ENCODE measurements at regions not wholly inside any gene's neighbourhood (a gene's known extent, or its start where the extent isn't known, plus 50 kb on each side); places are given as distances from the start of the nearest gene placed in this dataset.

DNA sequence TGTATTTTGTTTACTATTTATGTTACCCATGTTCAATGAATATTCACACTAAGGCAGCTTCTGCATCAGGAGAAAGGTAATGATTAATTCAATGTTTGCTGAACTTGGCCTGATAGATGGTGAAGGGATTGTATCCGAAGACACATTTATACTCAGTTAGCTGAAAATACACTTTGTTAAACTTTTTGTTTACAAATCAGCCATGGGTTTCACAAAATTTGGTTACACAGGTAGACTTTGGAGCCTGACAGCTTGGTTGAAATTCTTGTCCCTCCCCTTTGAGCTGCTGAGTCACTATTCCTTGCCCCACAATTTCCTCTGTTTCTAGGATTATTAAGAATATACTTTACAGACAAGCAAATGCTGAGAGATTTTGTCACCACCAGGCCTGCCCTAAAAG is 162.6 kb downstream of the PPP1R3A start:
- Histone ChIP-seq H3K27me3 (ENCODE audit: control insufficient read depth, insufficient read depth, low read length) (no peaks in the 10 kb centered on the region), H3K9ac (ENCODE audit: low read depth, low read length) (no peak overlapping the region), H3K14ac (replicated peaks; ENCODE audit: low read depth, low read length) (no peak overlapping the region), H2BK120ac (ENCODE audit: low read depth, low read length) (no peak overlapping the region), H3K36me3 (ENCODE audit: control insufficient read depth, insufficient read depth, low read length) (no peaks in the 10 kb centered on the region), H2BK5ac (ENCODE audit: low read depth, low read length, poor library complexity, severe bottlenecking) (no peak overlapping the region), H2AK5ac (ENCODE audit: low read depth, low read length) (no peak overlapping the region), H3K4me3 (ENCODE audit: insufficient read depth, low read depth, low read length) (no peak overlapping the region), H2AFZ (replicated peaks; ENCODE audit: low read length, poor library complexity) (no peak overlapping the region), H3K4me1 (ENCODE audit: control insufficient read depth, insufficient read depth, low read length) (no peaks in the 10 kb centered on the region), H3K9me3 (ENCODE audit: control insufficient read depth, insufficient read depth, low read length) (no peaks in the 10 kb centered on the region), H4K20me1 (ENCODE audit: insufficient read depth, low read length) (no peaks in the 10 kb centered on the region), H3K56ac (ENCODE audit: extremely low read depth, insufficient read depth, low read length) (no peak overlapping the region), H4K91ac (ENCODE audit: insufficient read depth, low read depth, low read length) (no peak overlapping the region), H2BK15ac (ENCODE audit: low read depth, low read length) (no peak overlapping the region), H3K18ac (ENCODE audit: low read depth, low read length) (no peak overlapping the region), H3K23ac (ENCODE audit: low read depth, low read length) (no peak overlapping the region), H3K79me1 (ENCODE audit: low read depth in 1 of 2, low read length in 2 of 2) (no peaks in the 10 kb centered on the region), H3K4ac (ENCODE audit: low read depth, low read length) (no peak overlapping the region), H2AK9ac (replicated peaks; ENCODE audit: low read depth, low read length, poor library complexity) (no peak overlapping the region), H3K9me1 (ENCODE audit: insufficient read depth, low read length) (no peaks in the 10 kb centered on the region), H4K5ac (ENCODE audit: low read depth, low read length) (no peak overlapping the region), H3K27ac (ENCODE audit: insufficient read depth, low read length) (no peak overlapping the region), H4K8ac (ENCODE audit: low read depth in 2 of 2, low read length in 2 of 2) (no peak overlapping the region), H2BK20ac (ENCODE audit: low read depth, low read length) (no peak overlapping the region), H3K4me2 (ENCODE audit: low read depth, low read length) (no peak overlapping the region)
- POLR2A ChIA-PET (ENCODE audit: unreplicated experiment): no interaction called here
- no CpG with 5 or more reads among the region's 1 CpG for WGBS, 2 experiments (ENCODE audit: extremely low coverage in 2 of 2, insufficient read length in 1 of 2)
- dilution Hi-C loops (cut with HindIII; ENCODE audit: low sequenced_read_pairs, unreplicated experiment): no loop called here
- TF ChIP-seq CEBPB (IDR thresholded peaks at IDR 0.05; ENCODE audit: low read depth, low read length) (no peak), POLR2A (IDR thresholded peaks at IDR 0.05; ENCODE audit: low read depth, low read length) (no peak), MAFK (IDR thresholded peaks at IDR 0.05; ENCODE audit: low read depth, low read length) (no peak), RAD21 (IDR thresholded peaks at IDR 0.05; ENCODE audit: low read length) (no peak), SMC3 (IDR thresholded peaks at IDR 0.05; ENCODE audit: low read depth, low read length) (no peak), NFE2L2 (IDR thresholded peaks at IDR 0.05; ENCODE audit: low read depth, low read length) (no peak), RFX5 (IDR thresholded peaks at IDR 0.05; ENCODE audit: low read depth, low read length) (no peak), RCOR1 (IDR thresholded peaks at IDR 0.05; ENCODE audit: insufficient replicate concordance, low read length) (no peak), CHD1 (IDR thresholded peaks at IDR 0.05; ENCODE audit: low read depth, low read length) (no peak), BHLHE40 (IDR thresholded peaks at IDR 0.05; ENCODE audit: low read depth, low read length) (no peak), MXI1 (IDR thresholded peaks at IDR 0.05; ENCODE audit: borderline replicate concordance, low read depth, low read length) (no peak), FOS (IDR thresholded peaks at IDR 0.05; ENCODE audit: low read depth, low read length) (no peak), MAZ (IDR thresholded peaks at IDR 0.05; ENCODE audit: borderline replicate concordance, low read depth, low read length) (no peak)
- TF ChIP-seq, protein P1, sequence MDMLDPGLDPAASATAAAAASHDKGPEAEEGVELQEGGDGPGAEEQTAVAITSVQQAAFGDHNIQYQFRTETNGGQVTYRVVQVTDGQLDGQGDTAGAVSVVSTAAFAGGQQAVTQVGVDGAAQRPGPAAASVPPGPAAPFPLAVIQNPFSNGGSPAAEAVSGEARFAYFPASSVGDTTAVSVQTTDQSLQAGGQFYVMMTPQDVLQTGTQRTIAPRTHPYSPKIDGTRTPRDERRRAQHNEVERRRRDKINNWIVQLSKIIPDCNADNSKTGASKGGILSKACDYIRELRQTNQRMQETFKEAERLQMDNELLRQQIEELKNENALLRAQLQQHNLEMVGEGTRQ (IDR thresholded peaks at IDR 0.05; ENCODE audit: low read depth, low read length): no peak
- TF ChIP-seq, protein P2, sequence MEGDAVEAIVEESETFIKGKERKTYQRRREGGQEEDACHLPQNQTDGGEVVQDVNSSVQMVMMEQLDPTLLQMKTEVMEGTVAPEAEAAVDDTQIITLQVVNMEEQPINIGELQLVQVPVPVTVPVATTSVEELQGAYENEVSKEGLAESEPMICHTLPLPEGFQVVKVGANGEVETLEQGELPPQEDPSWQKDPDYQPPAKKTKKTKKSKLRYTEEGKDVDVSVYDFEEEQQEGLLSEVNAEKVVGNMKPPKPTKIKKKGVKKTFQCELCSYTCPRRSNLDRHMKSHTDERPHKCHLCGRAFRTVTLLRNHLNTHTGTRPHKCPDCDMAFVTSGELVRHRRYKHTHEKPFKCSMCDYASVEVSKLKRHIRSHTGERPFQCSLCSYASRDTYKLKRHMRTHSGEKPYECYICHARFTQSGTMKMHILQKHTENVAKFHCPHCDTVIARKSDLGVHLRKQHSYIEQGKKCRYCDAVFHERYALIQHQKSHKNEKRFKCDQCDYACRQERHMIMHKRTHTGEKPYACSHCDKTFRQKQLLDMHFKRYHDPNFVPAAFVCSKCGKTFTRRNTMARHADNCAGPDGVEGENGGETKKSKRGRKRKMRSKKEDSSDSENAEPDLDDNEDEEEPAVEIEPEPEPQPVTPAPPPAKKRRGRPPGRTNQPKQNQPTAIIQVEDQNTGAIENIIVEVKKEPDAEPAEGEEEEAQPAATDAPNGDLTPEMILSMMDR (conservative IDR thresholded peaks at IDR 0.05; ENCODE audit: low read depth, low read length): no peak
- TF ChIP-seq, protein P3, sequence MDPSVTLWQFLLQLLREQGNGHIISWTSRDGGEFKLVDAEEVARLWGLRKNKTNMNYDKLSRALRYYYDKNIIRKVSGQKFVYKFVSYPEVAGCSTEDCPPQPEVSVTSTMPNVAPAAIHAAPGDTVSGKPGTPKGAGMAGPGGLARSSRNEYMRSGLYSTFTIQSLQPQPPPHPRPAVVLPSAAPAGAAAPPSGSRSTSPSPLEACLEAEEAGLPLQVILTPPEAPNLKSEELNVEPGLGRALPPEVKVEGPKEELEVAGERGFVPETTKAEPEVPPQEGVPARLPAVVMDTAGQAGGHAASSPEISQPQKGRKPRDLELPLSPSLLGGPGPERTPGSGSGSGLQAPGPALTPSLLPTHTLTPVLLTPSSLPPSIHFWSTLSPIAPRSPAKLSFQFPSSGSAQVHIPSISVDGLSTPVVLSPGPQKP (IDR thresholded peaks at IDR 0.05; ENCODE audit: borderline replicate concordance, low read depth, low read length): no peak
- CTCF ChIA-PET: interaction anchor here (1.2 kb wide), 1 partner anchor 250 kb away, joined by 4 read pairs; no protein-coding TSS in a partner anchor
- intact Hi-C loops (cut with micrococcal nuclease): no loop called here
- in situ Hi-C loops (cut with MboI; ENCODE audit: low sequenced_read_pairs): no loop called here
- DNase-seq: no peak
- no TSS peak for BruUV-seq (replicated peaks)
- no peak for ATAC-seq (ENCODE audit: low read depth)

Data from IMR-90 (cell line).